RWPE1 (cell line): ENCODE measurements at regions not wholly inside any gene's neighbourhood (a gene's known extent, or its start where the extent isn't known, plus 50 kb on each side); places are given as distances from the start of the nearest gene placed in this dataset.
"Not testable (repeated sequence)": the region's sequence is repeated elsewhere in the genome, so short reads cannot be mapped to it uniquely, and the experiment has no call there.

ENCODE experiments used
- CTCF ChIA-PET: fragments of 350-600 bp; sonication (Branson Sonifier 250); formaldehyde crosslinking; extraction: SDS; loops from one replicate; lab custom pipeline; 2021; lab: Yijun Ruan, JAX
- POLR2A ChIA-PET: fragments of 400-600 bp; formaldehyde crosslinking; extraction: SDS; loops from one replicate; lab custom pipeline; 2020; ENCODE audit warnings: antibody characterized with exemption; ENCODE audit not compliant: low non-redundant PET; lab: Yijun Ruan, JAX
- DNase-seq: peaks from one replicate; pipeline ENCODE4 v3.0.0; 2012; ENCODE audit warnings: low spot score
- H3K27ac ChIP-seq: fragments of 450-650 bp; 2 replicates; pipeline ENCODE4 v1.5.1; 2017
- CTCF ChIP-seq: fragments of 450-650 bp; conservative IDR thresholded peaks from 2 replicates; pipeline ENCODE4 v1.5.1; 2017; ENCODE audit warnings: low read depth, mild to moderate bottlenecking

DNA sequence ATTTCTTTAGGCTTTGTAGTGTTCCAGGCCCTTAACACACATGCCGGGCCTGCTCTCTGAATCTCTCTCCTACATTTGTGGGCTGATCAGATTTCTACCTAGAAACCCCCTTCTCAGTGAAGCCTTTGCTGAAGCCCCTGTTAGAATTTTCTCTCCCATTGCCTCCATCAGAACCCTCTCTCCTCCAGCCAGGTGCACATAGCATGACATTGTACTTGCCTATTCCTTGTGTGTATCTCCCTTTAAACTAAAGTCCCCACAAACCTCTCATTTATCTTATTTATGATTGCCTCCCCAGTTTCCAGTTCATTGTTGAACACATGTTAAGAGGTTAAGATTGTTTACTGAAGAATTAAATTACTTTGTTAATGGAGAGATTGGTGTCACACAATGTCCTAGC, 325.5 kb upstream of the CITED2 start:
- ChIA-PET CTCF (no interaction called here), POLR2A (no interaction called here)
- no peak for DNase-seq
- H3K27ac ChIP-seq = no peak overlapping the region
- TF ChIP-seq CTCF = no peak

- H3K27ac ChIP-seq = no peak overlapping the region
- POLR2A ChIA-PET = no interaction called here
- CTCF ChIA-PET = no interaction called here
- DNase-seq = no peak
- no peak for TF ChIP-seq CTCF
These were observed 324.9 kb upstream of the CITED2 start for GRCh38 chr6:139699335-139699734.

GRCh38 chr6:139698526-139699176, 324.2 kb upstream of the CITED2 start:
- TF ChIP-seq CTCF = no peak
- ChIA-PET POLR2A (no interaction called here), CTCF (no interaction called here)
- peak overlapping the region; percentile 47; the same call in 1 of the 2 replicates for H3K27ac ChIP-seq
- DNase-seq = no peak

DNA sequence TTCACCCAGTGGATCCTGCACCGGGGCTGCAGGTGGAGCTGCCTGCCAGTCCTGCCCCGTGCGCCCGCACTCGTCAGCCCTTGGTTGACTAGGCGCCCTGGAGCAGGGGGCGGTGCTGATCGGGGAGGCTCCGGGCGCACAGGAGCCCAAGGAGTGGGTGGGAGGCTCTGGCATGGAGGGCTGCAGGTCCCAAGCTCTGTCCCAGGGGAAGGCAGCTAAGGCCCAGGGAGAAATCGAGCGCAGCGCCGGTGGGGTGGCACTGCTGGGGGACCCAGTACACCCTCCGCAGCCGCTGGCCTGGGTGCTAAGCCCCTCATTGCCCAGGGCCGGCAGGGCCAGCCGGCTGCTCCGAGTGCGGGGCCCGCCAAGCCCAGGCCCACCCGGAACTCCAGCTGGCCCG, 323.4 kb upstream of the CITED2 start:
- CTCF ChIA-PET = interaction anchor here (1.2 kb wide), 1 partner anchor 325 kb away, joined by 7 read pairs; no protein-coding TSS in a partner anchor
- DNase-seq, POLR2A ChIA-PET: not testable (repeated sequence)
- peak overlapping the region; percentile 47; the same call in 1 of the 2 replicates for H3K27ac ChIP-seq

GRCh38 chr6:139696991-139697390, 322.5 kb upstream of the CITED2 start:
- CTCF ChIA-PET = interaction anchor here (1.2 kb wide), 1 partner anchor 324 kb away, joined by 7 read pairs; no protein-coding TSS in a partner anchor
- POLR2A ChIA-PET, DNase-seq, H3K27ac ChIP-seq: not testable (repeated sequence)

GRCh38 chr6:139695361-139695760, 320.9 kb upstream of the CITED2 start:
- ChIA-PET CTCF (no interaction called here), POLR2A (no interaction called here)
- no peak overlapping the region for H3K27ac ChIP-seq
- DNase-seq = no peak
- TF ChIP-seq CTCF = no peak

GRCh38 chr6:139693735-139694134, 319.3 kb upstream of the CITED2 start:
- ChIA-PET POLR2A (no interaction called here), CTCF (interaction anchor here (0.5 kb wide), 1 partner anchor 24 kb away, joined by 4 read pairs; no protein-coding TSS in a partner anchor)
- DNase-seq = no peak

More at GRCh38 chr6:139693735-139694134, 319.3 kb upstream of the CITED2 start:
- H3K27ac ChIP-seq = no peak overlapping the region
- TF ChIP-seq CTCF = no peak
